ENCODE measurements at regions not wholly inside any gene's neighbourhood (a gene's known extent, or its start where the extent isn't known, plus 50 kb on each side); places are given as distances from the start of the nearest gene placed in this dataset.

GRCh38 chr7:112866424-112866823 is 76.2 kb upstream of the TMEM168 start:
- no peak overlapping the region for H3K4me3 ChIP-seq (ENCODE audit: low read depth, low read length)
- TF ChIP-seq CTCF (IDR thresholded peaks at IDR 0.05) = no peak
- no peak overlapping the region for H3K4me2 ChIP-seq (ENCODE audit: low read length)
- peaks cover 12% of the 10 kb centered on the region for H3K79me2 ChIP-seq
- no peak overlapping the region for H2AFZ ChIP-seq
- H3K36me3 ChIP-seq (ENCODE audit: control insufficient read depth, insufficient read depth, low read length) = no peaks in the 10 kb centered on the region
- no peak overlapping the region for H3K9ac ChIP-seq
- H3K9me3 ChIP-seq (ENCODE audit: control insufficient read depth, low read length) = no peaks in the 10 kb centered on the region
- no peak overlapping the region for H3K27ac ChIP-seq
- H3K4me1 ChIP-seq = peaks cover 9% of the 10 kb centered on the region
- no peaks in the 10 kb centered on the region for H3K27me3 ChIP-seq (ENCODE audit: control insufficient read depth, insufficient read depth, low read length)

- Histone ChIP-seq H3K4me1 (peaks cover 6% of the 10 kb centered on the region), H3K79me2 (peaks cover 8% of the 10 kb centered on the region), H3K9ac (no peak overlapping the region), H3K4me2 (ENCODE audit: low read length) (no peak overlapping the region), H3K36me3 (ENCODE audit: control insufficient read depth, insufficient read depth, low read length) (no peaks in the 10 kb centered on the region), H3K27me3 (ENCODE audit: control insufficient read depth, insufficient read depth, low read length) (no peaks in the 10 kb centered on the region), H2AFZ (no peak overlapping the region), H3K27ac (no peak overlapping the region), H3K9me3 (ENCODE audit: control insufficient read depth, low read length) (no peaks in the 10 kb centered on the region), H3K4me3 (ENCODE audit: low read depth, low read length) (no peak overlapping the region)
- TF ChIP-seq CTCF (IDR thresholded peaks at IDR 0.05) = no peak
Measured at GRCh38 chr7:112864380-112864779, 74.2 kb upstream of the TMEM168 start.

GRCh38 chr7:112858838-112859237 is 68.6 kb upstream of the TMEM168 start:
- Histone ChIP-seq H3K36me3 (ENCODE audit: control insufficient read depth, insufficient read depth, low read length) (no peaks in the 10 kb centered on the region), H3K79me2 (peaks cover 10% of the 10 kb centered on the region), H2AFZ (no peak overlapping the region), H3K4me3 (ENCODE audit: low read depth, low read length) (no peak overlapping the region), H3K4me1 (no peaks in the 10 kb centered on the region), H3K27ac (no peak overlapping the region), H3K27me3 (ENCODE audit: control insufficient read depth, insufficient read depth, low read length) (no peaks in the 10 kb centered on the region), H3K9ac (no peak overlapping the region), H3K4me2 (ENCODE audit: low read length) (no peak overlapping the region), H3K9me3 (ENCODE audit: control insufficient read depth, low read length) (no peaks in the 10 kb centered on the region)
- TF ChIP-seq CTCF (IDR thresholded peaks at IDR 0.05) = no peak

GRCh38 chr7:112855227-112855626 is 65.0 kb upstream of the TMEM168 start:
- no peaks in the 10 kb centered on the region for H3K36me3 ChIP-seq (ENCODE audit: control insufficient read depth, insufficient read depth, low read length)
- H2AFZ ChIP-seq = no peak overlapping the region
- no peak overlapping the region for H3K27ac ChIP-seq
- H3K27me3 ChIP-seq (ENCODE audit: control insufficient read depth, insufficient read depth, low read length) = no peaks in the 10 kb centered on the region
- no peak overlapping the region for H3K9ac ChIP-seq
- no peaks in the 10 kb centered on the region for H3K4me1 ChIP-seq
- H3K79me2 ChIP-seq = peaks cover 17% of the 10 kb centered on the region
- H3K4me2 ChIP-seq (ENCODE audit: low read length) = no peak overlapping the region
- H3K4me3 ChIP-seq (ENCODE audit: low read depth, low read length) = no peak overlapping the region
- no peak for TF ChIP-seq CTCF (IDR thresholded peaks at IDR 0.05)
- no peaks in the 10 kb centered on the region for H3K9me3 ChIP-seq (ENCODE audit: control insufficient read depth, low read length)

- no peaks in the 10 kb centered on the region for H3K9me3 ChIP-seq (ENCODE audit: control insufficient read depth, low read length)
- TF ChIP-seq CTCF (IDR thresholded peaks at IDR 0.05) = no peak
Measured at GRCh38 chr7:112854169-112854568, 64.0 kb upstream of the TMEM168 start.

More at GRCh38 chr7:112854169-112854568, 64.0 kb upstream of the TMEM168 start:
- no peak overlapping the region for H3K9ac ChIP-seq
- no peak overlapping the region for H3K27ac ChIP-seq
- no peaks in the 10 kb centered on the region for H3K4me1 ChIP-seq
- no peaks in the 10 kb centered on the region for H3K36me3 ChIP-seq (ENCODE audit: control insufficient read depth, insufficient read depth, low read length)
- H2AFZ ChIP-seq = no peak overlapping the region
- no peak overlapping the region for H3K4me2 ChIP-seq (ENCODE audit: low read length)
- H3K4me3 ChIP-seq (ENCODE audit: low read depth, low read length) = no peak overlapping the region
- H3K27me3 ChIP-seq (ENCODE audit: control insufficient read depth, insufficient read depth, low read length) = no peaks in the 10 kb centered on the region
- H3K79me2 ChIP-seq = peaks cover 21% of the 10 kb centered on the region

Measured in parathyroid adenoma (tissue), 2 donors.